Activated naive CD4-positive, alpha-beta T cell treated with anti-CD3 and anti-CD28 coated beads for 36 hours (primary cell): ENCODE measurements at regions not wholly inside any gene's neighbourhood (a gene's known extent, or its start where the extent isn't known, plus 50 kb on each side); places are given as distances from the start of the nearest gene placed in this dataset.
"Not testable (repeated sequence)": the region's sequence is repeated elsewhere in the genome, so short reads cannot be mapped to it uniquely, and the experiment has no call there.

ENCODE experiments used
- CTCF ChIA-PET: fragments of 350-600 bp; sonication (Branson Sonifier 250); formaldehyde crosslinking; loops from one replicate; lab custom pipeline; 2021; ENCODE audit warnings: antibody characterized with exemption; lab: Charles Lee
- DNase-seq: peaks from one replicate; pipeline ENCODE4 v3.0.0-alpha.2; 2020
- H3K27ac Mint-ChIP-seq: one replicate; pipeline ENCODE4 v1.8.0; 2021; ENCODE audit warnings: mild to moderate bottlenecking, mixed read lengths
- H3K27me3 Mint-ChIP-seq: one replicate; pipeline ENCODE4 v1.8.0; 2021; ENCODE audit warnings: low read depth, mixed read lengths
- H3K36me3 Mint-ChIP-seq: one replicate; pipeline ENCODE4 v1.8.0; 2021; ENCODE audit warnings: low read depth, mixed read lengths
- H3K4me1 Mint-ChIP-seq: one replicate; pipeline ENCODE4 v1.8.0; 2021; ENCODE audit warnings: low read depth, mixed read lengths
- H3K4me3 Mint-ChIP-seq: one replicate; pipeline ENCODE4 v1.8.0; 2021; ENCODE audit warnings: mild to moderate bottlenecking, moderate library complexity, mixed read lengths
- H3K9me3 Mint-ChIP-seq: one replicate; pipeline ENCODE4 v1.8.0; 2021; ENCODE audit warnings: mixed read lengths
- intact Hi-C: fragments of 100-400 bp; cut with micrococcal nuclease; formaldehyde crosslinking; loops from one replicate; pipeline ENCODE4 v1.15.1; 2023

- intact Hi-C loops = no loop called here
- H3K9me3 Mint-ChIP-seq = no peaks in the 10 kb centered on the region
- H3K4me3 Mint-ChIP-seq = no peak overlapping the region
- no peaks in the 10 kb centered on the region for H3K36me3 Mint-ChIP-seq
- no peak for DNase-seq
- CTCF ChIA-PET = interaction anchor here (0.6 kb wide), 1 partner anchor 68 kb away, joined by 5 read pairs; no protein-coding TSS in a partner anchor
- H3K27me3 Mint-ChIP-seq = no peaks in the 10 kb centered on the region
- no peaks in the 10 kb centered on the region for H3K4me1 Mint-ChIP-seq
- no peak overlapping the region for H3K27ac Mint-ChIP-seq
Measured at GRCh38 chrX:93868289-93868965, 194.4 kb downstream of the FAM133A start.

GRCh38 chrX:93874554-93874953 lies 200.5 kb downstream of the FAM133A start:
- no peak for DNase-seq
- peaks cover 8% of the 10 kb centered on the region for H3K9me3 Mint-ChIP-seq
- no peaks in the 10 kb centered on the region for H3K36me3 Mint-ChIP-seq
- no peaks in the 10 kb centered on the region for H3K4me1 Mint-ChIP-seq
- intact Hi-C loops = loop anchor here (2.0 kb wide), 1 partner anchor 184 kb away; no protein-coding TSS in a partner anchor
- no peak overlapping the region for H3K4me3 Mint-ChIP-seq
- H3K27me3 Mint-ChIP-seq = no peaks in the 10 kb centered on the region
- no peak overlapping the region for H3K27ac Mint-ChIP-seq
- CTCF ChIA-PET = no interaction called here

GRCh38 chrX:93875621-93876282 lies 201.7 kb downstream of the FAM133A start:
- Mint-ChIP-seq H3K4me3 (no peak overlapping the region), H3K9me3 (peaks cover 8% of the 10 kb centered on the region), H3K4me1 (no peaks in the 10 kb centered on the region), H3K27me3 (no peaks in the 10 kb centered on the region), H3K27ac (no peak overlapping the region), H3K36me3 (no peaks in the 10 kb centered on the region)
- CTCF ChIA-PET = interaction anchor here (0.9 kb wide), 1 partner anchor 122 kb away, joined by 3 read pairs; no protein-coding TSS in a partner anchor
- DNase-seq = no peak
- intact Hi-C loops = loop anchor here (2.0 kb wide), 1 partner anchor 183 kb away; no protein-coding TSS in a partner anchor

- DNase-seq, CTCF ChIA-PET, H3K4me1 Mint-ChIP-seq, H3K36me3 Mint-ChIP-seq, H3K27ac Mint-ChIP-seq, intact Hi-C loops, H3K27me3 Mint-ChIP-seq, H3K9me3 Mint-ChIP-seq, H3K4me3 Mint-ChIP-seq: not testable (repeated sequence)
Measured at GRCh38 chrX:93921041-93921440, 247.0 kb downstream of the FAM133A start.

GRCh38 chrX:93932471-93933220 lies 258.6 kb downstream of the FAM133A start:
- CTCF ChIA-PET = no interaction called here
- Mint-ChIP-seq H3K36me3 (no peaks in the 10 kb centered on the region), H3K4me1 (no peaks in the 10 kb centered on the region), H3K4me3 (no peak overlapping the region), H3K9me3 (no peaks in the 10 kb centered on the region), H3K27ac (no peak overlapping the region), H3K27me3 (no peaks in the 10 kb centered on the region)
- DNase-seq = no peak
- intact Hi-C loops = no loop called here

- Mint-ChIP-seq H3K36me3 (no peaks in the 10 kb centered on the region), H3K27me3 (no peaks in the 10 kb centered on the region), H3K4me1 (no peaks in the 10 kb centered on the region), H3K27ac (no peak overlapping the region), H3K9me3 (peaks cover 2% of the 10 kb centered on the region), H3K4me3 (no peak overlapping the region)
- no peak for DNase-seq
- CTCF ChIA-PET = no interaction called here
- intact Hi-C loops = no loop called here
Measured at GRCh38 chrX:93977641-93978040, 303.6 kb downstream of the FAM133A start.

- Mint-ChIP-seq H3K27me3 (no peaks in the 10 kb centered on the region), H3K4me3 (no peak overlapping the region), H3K9me3 (no peaks in the 10 kb centered on the region), H3K27ac (no peak overlapping the region), H3K36me3 (no peaks in the 10 kb centered on the region), H3K4me1 (no peaks in the 10 kb centered on the region)
- CTCF ChIA-PET = no interaction called here
- no peak for DNase-seq
- intact Hi-C loops = loop anchor here (10.0 kb wide), 1 partner anchor 69 kb away; no protein-coding TSS in a partner anchor
Measured at GRCh38 chrX:93985344-93986307, 311.6 kb downstream of the FAM133A start.
